ENCODE measurements at regions not wholly inside any gene's neighbourhood (a gene's known extent, or its start where the extent isn't known, plus 50 kb on each side); places are given as distances from the start of the nearest gene placed in this dataset.

DNA sequence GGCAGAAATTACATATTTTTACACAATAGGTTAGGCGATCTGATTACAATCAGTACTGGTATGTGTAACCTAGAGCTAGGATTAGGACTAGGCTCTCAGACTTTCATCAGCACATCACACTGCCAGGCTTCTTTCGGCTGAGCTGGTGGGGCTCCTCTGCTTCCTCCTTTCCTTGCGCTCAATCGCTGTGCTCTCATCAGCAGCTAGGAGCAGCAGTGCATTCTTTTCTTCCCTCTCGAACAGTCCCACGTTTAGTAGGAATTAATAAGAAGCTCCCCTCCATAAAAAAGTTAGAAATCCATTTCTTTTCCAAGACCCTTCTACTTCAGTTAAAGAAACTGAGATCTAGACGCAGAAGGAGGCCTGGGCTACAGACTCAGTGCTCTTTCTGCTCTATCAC lies 350.4 kb downstream of the SPRY1 start:
- TF ChIP-seq POLR2A (IDR thresholded peaks at IDR 0.05; ENCODE audit: low read depth, low read length) (no peak), POLR2AphosphoS5 (IDR thresholded peaks at IDR 0.05; ENCODE audit: low read depth, low read length) (no peak)

Data from GM12892 (cell line).